ENCODE measurements at regions not wholly inside any gene's neighbourhood (a gene's known extent, or its start where the extent isn't known, plus 50 kb on each side); places are given as distances from the start of the nearest gene placed in this dataset.
"Not testable (repeated sequence)": the region's sequence is repeated elsewhere in the genome, so short reads cannot be mapped to it uniquely, and the experiment has no call there.

DNA sequence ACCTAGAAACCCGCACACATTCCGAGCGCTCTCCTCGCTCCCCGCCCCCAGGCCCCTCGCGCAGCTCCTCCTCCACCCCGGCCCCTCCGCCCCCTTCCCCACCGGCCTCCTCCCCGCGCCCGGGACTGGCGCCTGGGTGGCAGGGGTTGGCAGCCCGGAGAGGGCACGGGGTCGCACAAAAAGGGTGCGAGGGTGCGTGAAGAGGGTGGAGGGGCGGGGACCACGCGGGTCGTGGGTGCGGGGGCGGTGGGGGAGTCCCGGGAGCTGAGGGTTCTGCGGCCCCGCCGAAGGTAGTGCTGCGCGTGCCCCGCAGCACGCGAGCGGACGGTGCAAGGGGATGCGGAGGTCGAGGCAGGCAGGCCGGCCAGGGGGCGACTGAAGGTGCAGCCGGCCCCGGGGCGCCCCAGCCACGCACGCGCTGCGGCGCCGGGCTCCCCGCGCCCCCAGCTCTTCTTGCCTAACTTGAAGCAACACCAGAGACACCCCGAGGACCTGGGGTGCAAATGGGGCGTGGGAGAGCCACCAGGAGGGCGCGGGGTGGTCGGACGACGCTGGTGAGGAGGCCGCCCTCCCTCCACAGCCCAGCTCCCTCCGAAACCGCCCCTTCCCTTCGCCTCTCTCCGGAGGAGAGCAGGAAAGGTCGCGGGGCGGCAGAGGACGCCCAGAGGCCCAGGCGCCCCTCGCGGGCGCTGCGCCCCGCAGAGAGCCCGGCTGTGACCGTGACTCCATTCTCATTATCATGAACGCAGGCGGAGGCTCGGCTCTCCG lies 174.7 kb downstream of the ATP6V0E2 start:
- H3K4me1 ChIP-seq (ENCODE audit: low read length); H3K9me3 ChIP-seq (ENCODE audit: insufficient read depth, low read length); H3K9ac ChIP-seq (ENCODE audit: low read length); H3K4me2 ChIP-seq (ENCODE audit: low read length); H2AFZ ChIP-seq (ENCODE audit: low read depth, low read length); H3K4me3 ChIP-seq (ENCODE audit: low read length); H4K20me1 ChIP-seq (ENCODE audit: insufficient read depth, low read length); H3K36me3 ChIP-seq (replicated peaks; ENCODE audit: low read depth, low read length); H3K79me2 ChIP-seq (ENCODE audit: low read length); H3K27ac ChIP-seq (ENCODE audit: low read length); H3K27me3 ChIP-seq (ENCODE audit: low read depth, low read length): not testable (repeated sequence)

- H3K27me3 ChIP-seq (ENCODE audit: low read depth, low read length); H3K4me1 ChIP-seq (ENCODE audit: low read length); H3K27ac ChIP-seq (ENCODE audit: low read length); H2AFZ ChIP-seq (ENCODE audit: low read depth, low read length); H3K36me3 ChIP-seq (replicated peaks; ENCODE audit: low read depth, low read length); H3K4me3 ChIP-seq (ENCODE audit: low read length); H3K4me2 ChIP-seq (ENCODE audit: low read length); H4K20me1 ChIP-seq (ENCODE audit: insufficient read depth, low read length); H3K9me3 ChIP-seq (ENCODE audit: insufficient read depth, low read length); H3K9ac ChIP-seq (ENCODE audit: low read length); H3K79me2 ChIP-seq (ENCODE audit: low read length): not testable (repeated sequence)
These were observed 175.4 kb downstream of the ATP6V0E2 start for GRCh38 chr7:150049012-150049655.

DNA sequence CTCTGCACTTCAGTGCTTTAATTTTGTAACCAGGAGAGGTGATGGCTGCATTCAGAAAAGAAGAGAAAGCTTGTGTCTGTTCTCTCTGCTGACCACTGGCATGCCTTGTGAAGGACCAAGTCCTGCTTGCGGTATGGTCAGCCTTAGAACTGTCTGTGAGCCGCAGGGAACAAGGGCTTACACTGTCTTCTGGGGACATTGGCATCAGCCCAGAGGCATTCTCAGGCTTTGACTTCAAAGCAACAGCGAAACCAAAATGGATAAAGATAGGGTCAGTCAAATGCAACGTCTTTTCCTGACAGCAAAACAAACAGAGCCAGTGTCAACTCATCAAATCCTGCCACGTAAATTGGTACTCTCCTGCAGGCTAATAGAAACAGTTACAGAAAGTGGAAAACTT lies 179.6 kb downstream of the ATP6V0E2 start:
- H3K79me2 ChIP-seq (ENCODE audit: low read length); H3K27ac ChIP-seq (ENCODE audit: low read length); H3K4me2 ChIP-seq (ENCODE audit: low read length); H3K36me3 ChIP-seq (replicated peaks; ENCODE audit: low read depth, low read length); H3K4me1 ChIP-seq (ENCODE audit: low read length); H3K4me3 ChIP-seq (ENCODE audit: low read length); H3K9ac ChIP-seq (ENCODE audit: low read length); H3K27me3 ChIP-seq (ENCODE audit: low read depth, low read length); H2AFZ ChIP-seq (ENCODE audit: low read depth, low read length); H3K9me3 ChIP-seq (ENCODE audit: insufficient read depth, low read length); H4K20me1 ChIP-seq (ENCODE audit: insufficient read depth, low read length): not testable (repeated sequence)

DNA sequence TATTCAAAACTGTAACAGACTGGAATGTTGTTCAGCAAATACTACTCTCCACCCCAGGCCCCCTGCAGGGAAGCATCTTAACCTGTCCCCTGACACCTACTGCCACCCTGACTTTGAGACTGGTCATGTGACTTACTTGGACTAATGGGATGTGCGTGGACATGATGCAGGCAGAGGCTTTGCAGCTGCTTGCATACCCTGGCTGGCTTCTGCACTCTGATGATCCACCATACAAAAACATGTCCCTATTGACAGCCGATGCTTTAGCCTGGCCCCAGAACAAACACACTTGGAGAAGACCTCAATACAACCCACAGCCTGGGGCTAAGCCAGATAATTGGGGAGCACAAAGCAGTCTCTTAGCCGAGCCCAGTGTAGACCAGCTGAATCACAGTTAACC lies 180.5 kb downstream of the ATP6V0E2 start:
- not testable (repeated sequence) for H3K27ac ChIP-seq (ENCODE audit: low read length); H3K4me1 ChIP-seq (ENCODE audit: low read length); H3K27me3 ChIP-seq (ENCODE audit: low read depth, low read length); H2AFZ ChIP-seq (ENCODE audit: low read depth, low read length); H3K36me3 ChIP-seq (replicated peaks; ENCODE audit: low read depth, low read length); H3K4me3 ChIP-seq (ENCODE audit: low read length); H3K9me3 ChIP-seq (ENCODE audit: insufficient read depth, low read length); H3K4me2 ChIP-seq (ENCODE audit: low read length); H3K79me2 ChIP-seq (ENCODE audit: low read length); H4K20me1 ChIP-seq (ENCODE audit: insufficient read depth, low read length); H3K9ac ChIP-seq (ENCODE audit: low read length)

- not testable (repeated sequence) for H3K4me3 ChIP-seq (ENCODE audit: low read length); H3K4me2 ChIP-seq (ENCODE audit: low read length)
- peak; percentile 25; the same call in 1 of the 2 replicates for TF ChIP-seq CTCF (IDR thresholded peaks at IDR 0.05; ENCODE audit: low read depth, low read length)
These were observed 186.8 kb downstream of the ATP6V0E2 start for GRCh38 chr7:150060259-150061221.

DNA sequence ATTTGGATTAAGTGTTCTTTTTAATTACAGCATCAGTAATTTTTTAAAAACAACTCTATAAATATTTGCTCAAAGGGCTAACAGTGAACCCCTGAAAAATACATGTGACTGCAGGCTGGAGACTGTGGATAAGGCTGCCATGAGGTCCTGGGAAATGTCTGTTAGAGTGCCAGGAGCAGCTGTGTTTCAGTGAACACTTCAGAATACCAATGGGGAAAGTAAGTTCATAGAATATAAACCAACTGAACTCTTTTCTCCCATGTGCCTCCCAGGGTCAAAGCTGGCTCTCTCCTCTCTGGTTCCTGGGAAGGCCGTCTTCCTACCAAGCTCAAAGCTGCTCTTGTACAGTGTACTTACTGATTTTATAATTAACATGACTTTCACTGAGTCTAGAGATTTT lies 189.4 kb downstream of the ATP6V0E2 start:
- H3K4me2 ChIP-seq (ENCODE audit: low read length); H3K9ac ChIP-seq (ENCODE audit: low read length): not testable (repeated sequence)

More at GRCh38 chr7:150060259-150061221, 186.8 kb downstream of the ATP6V0E2 start:
- H2AFZ ChIP-seq (ENCODE audit: low read depth, low read length); H3K36me3 ChIP-seq (replicated peaks; ENCODE audit: low read depth, low read length); H3K9ac ChIP-seq (ENCODE audit: low read length); H3K79me2 ChIP-seq (ENCODE audit: low read length); H4K20me1 ChIP-seq (ENCODE audit: insufficient read depth, low read length); H3K27me3 ChIP-seq (ENCODE audit: low read depth, low read length); H3K9me3 ChIP-seq (ENCODE audit: insufficient read depth, low read length); H3K4me1 ChIP-seq (ENCODE audit: low read length); H3K27ac ChIP-seq (ENCODE audit: low read length): not testable (repeated sequence)

DNA sequence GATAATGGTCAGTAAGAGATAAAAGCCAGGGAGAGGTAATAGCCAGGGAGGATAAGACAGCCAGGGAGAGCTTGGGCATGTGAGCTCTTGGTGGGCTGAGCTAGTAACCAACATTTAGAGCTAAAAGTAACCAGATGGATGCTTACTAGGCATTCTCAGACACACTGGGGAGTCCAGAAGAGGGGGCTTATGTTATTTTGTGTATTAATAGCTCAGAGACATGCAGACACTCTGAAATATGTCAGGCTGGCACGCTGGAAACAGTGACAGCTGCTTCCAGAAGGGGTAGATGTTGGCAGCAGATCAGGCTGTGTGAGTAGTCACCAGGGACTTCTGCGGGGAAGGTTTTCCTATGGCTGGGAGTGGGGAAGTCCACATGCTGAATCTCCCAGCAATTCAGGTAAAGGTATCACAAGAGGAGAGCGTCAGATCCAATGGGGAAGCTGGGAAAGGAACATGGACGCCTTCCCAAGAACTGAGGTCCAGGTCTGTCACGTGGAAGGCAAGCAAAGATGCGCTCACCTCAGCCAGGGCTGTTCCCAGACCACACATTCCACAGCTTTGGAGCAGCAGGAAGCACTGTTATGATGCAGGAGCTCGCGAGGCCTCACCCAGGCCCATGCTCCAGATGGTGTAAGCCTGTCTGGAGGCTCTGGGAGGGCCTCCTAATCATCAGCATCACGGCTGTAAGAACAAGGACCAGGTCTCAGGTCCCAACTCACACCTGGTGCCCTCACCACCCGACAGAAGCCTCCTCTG lies 196.0 kb downstream of the ATP6V0E2 start:
- not testable (repeated sequence) for H4K20me1 ChIP-seq (ENCODE audit: insufficient read depth, low read length); H2AFZ ChIP-seq (ENCODE audit: low read depth, low read length); H3K27ac ChIP-seq (ENCODE audit: low read length); H3K4me2 ChIP-seq (ENCODE audit: low read length); H3K4me1 ChIP-seq (ENCODE audit: low read length); H3K79me2 ChIP-seq (ENCODE audit: low read length); H3K4me3 ChIP-seq (ENCODE audit: low read length); H3K9me3 ChIP-seq (ENCODE audit: insufficient read depth, low read length); H3K9ac ChIP-seq (ENCODE audit: low read length); H3K36me3 ChIP-seq (replicated peaks; ENCODE audit: low read depth, low read length); H3K27me3 ChIP-seq (ENCODE audit: low read depth, low read length)

More for the DNA sequence above, 189.4 kb downstream of the ATP6V0E2 start:
- H3K36me3 ChIP-seq (replicated peaks; ENCODE audit: low read depth, low read length); H2AFZ ChIP-seq (ENCODE audit: low read depth, low read length); H3K79me2 ChIP-seq (ENCODE audit: low read length); H3K27ac ChIP-seq (ENCODE audit: low read length); H4K20me1 ChIP-seq (ENCODE audit: insufficient read depth, low read length); H3K4me1 ChIP-seq (ENCODE audit: low read length); H3K4me3 ChIP-seq (ENCODE audit: low read length); H3K27me3 ChIP-seq (ENCODE audit: low read depth, low read length); H3K9me3 ChIP-seq (ENCODE audit: insufficient read depth, low read length): not testable (repeated sequence)

- not testable (repeated sequence) for H3K27me3 ChIP-seq (ENCODE audit: low read depth, low read length); H3K9ac ChIP-seq (ENCODE audit: low read length); H3K9me3 ChIP-seq (ENCODE audit: insufficient read depth, low read length); H3K36me3 ChIP-seq (replicated peaks; ENCODE audit: low read depth, low read length); H2AFZ ChIP-seq (ENCODE audit: low read depth, low read length); H3K27ac ChIP-seq (ENCODE audit: low read length); H3K4me1 ChIP-seq (ENCODE audit: low read length); H3K4me3 ChIP-seq (ENCODE audit: low read length); H3K4me2 ChIP-seq (ENCODE audit: low read length); H3K79me2 ChIP-seq (ENCODE audit: low read length); H4K20me1 ChIP-seq (ENCODE audit: insufficient read depth, low read length)
These were observed 203.8 kb downstream of the ATP6V0E2 start for GRCh38 chr7:150077543-150077942.
